ENCODE measurements at regions not wholly inside any gene's neighbourhood (a gene's known extent, or its start where the extent isn't known, plus 50 kb on each side); places are given as distances from the start of the nearest gene placed in this dataset.
A peak's percentile ranks its signal among the peaks of the same experiment; 100 is the strongest.

DNA sequence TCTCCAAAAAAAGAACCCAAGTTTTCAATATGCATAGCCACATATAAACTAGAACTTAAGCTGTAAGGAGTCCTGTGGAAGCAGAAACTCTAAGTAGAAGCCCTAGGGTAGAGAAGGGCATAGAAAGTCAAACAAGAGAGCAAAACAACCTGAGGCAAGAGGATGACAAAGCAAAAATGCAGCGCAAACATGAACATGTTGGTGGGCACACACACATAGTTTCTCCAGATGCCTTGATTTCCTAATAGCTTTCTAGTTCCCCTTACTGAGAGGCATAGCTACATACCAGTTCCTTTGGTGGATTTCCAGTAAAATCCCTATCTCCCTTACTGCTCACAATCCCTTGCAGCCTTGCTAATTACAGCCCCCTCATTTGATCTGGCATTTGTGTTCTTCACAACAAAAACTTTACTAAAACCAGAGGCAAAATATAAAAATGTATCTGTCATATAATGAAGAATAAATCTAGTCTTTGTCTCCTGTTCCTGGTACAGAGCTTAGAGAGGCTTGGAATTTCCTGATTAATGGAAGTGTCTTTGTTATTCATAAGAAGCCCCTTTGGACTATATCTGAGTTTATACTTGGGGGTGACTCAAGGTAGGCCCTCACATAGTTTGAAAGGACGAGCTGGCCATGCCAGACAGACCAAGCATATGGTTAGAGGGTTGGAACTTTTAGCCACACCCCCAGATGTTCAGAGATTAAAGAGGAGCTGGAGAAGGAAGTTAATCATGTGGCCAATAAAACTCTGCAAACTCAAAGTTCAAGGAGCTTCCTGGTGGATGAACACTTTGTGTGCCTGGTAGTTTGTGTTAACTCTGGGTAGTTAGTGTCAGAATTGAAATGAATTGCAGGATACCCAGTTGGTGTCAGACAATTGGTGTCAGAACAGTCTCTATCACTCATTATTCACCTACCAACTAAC lies 52.7 kb upstream of the ZCCHC13 start:
- no peaks in the 10 kb centered on the region for H3K27me3 Mint-ChIP-seq

DNA sequence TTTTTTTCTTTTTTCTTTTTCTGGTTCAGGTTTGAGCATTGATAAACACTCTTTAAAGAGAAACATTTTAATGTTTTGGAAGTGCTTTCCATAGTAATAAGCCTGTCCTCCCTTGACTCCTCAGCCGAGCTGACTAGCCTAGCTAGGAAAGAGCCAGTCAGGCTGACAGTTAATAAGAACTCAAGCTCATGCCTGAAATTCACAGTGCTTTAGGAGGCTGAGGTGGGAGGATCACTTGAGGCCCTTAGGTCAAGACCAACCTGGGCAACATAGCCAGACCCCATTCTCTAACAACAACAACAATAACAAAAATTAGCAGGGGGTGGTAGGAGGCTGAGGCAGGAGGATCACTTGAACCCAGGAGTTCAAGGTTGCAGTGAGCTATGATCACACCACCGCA lies 53.4 kb upstream of the ZCCHC13 start:
- no peak overlapping the region for H3K27ac Mint-ChIP-seq
- H3K27me3 Mint-ChIP-seq, result no peaks in the 10 kb centered on the region
- no peaks in the 10 kb centered on the region for H3K4me1 Mint-ChIP-seq
- ATAC-seq (replicated peaks), result no peak
- H3K36me3 Mint-ChIP-seq (ENCODE audit: low read depth), result peaks cover 82% of the 10 kb centered on the region
- no peak overlapping the region for H3K4me3 Mint-ChIP-seq
- no peaks in the 10 kb centered on the region for H3K9me3 Mint-ChIP-seq

More for the DNA sequence above, 52.7 kb upstream of the ZCCHC13 start:
- no peak overlapping the region for H3K27ac Mint-ChIP-seq
- no peak overlapping the region for H3K4me3 Mint-ChIP-seq
- no peaks in the 10 kb centered on the region for H3K9me3 Mint-ChIP-seq
- peaks cover 82% of the 10 kb centered on the region for H3K36me3 Mint-ChIP-seq (ENCODE audit: low read depth)
- ATAC-seq (replicated peaks), result no peak
- no peaks in the 10 kb centered on the region for H3K4me1 Mint-ChIP-seq

DNA sequence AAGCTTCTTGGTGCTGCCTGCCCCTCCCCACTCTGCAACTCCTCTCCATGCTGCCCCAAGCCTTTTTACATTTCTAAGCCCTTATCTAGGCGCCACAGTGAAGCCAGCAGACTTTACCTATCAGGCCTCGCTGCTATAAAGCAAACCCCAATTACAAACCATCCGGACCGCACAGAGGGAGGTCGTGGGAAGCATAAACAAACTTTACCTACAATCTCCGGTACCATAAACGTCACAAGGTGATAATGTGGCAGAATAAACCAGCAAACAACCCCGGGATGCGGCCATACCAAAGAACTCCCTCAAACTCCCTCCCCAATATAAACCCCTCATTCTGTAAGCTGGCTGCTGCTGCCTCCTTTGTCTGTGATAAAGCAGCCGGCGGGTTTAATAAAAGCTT lies 54.0 kb upstream of the ZCCHC13 start:
- Mint-ChIP-seq H3K9me3 (no peaks in the 10 kb centered on the region), H3K27me3 (no peaks in the 10 kb centered on the region), H3K27ac (no peak overlapping the region), H3K36me3 (ENCODE audit: low read depth) (peaks cover 82% of the 10 kb centered on the region), H3K4me1 (no peaks in the 10 kb centered on the region), H3K4me3 (no peak overlapping the region)
- no peak for ATAC-seq (replicated peaks)

DNA sequence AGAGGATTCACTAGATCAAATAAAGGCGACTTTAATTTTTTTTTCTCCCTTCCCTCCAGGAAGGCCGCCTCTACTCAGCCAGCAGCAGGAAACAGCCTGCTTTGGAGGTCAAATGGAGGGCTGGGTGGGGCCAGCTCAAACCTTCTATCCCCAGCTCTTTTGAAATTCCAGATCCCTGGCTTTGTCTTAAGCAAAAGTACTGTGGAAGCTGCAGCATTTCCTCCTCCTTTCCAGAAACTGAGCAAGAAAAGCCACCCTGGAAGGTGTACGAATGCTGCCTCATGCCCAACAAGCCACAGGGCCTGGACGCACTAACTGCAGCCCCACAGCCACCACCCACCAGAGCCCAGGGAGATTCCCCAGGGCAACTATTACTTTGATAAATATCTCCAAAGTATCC lies 55.1 kb upstream of the ZCCHC13 start:
- ATAC-seq (replicated peaks), result no peak
- Mint-ChIP-seq H3K4me1 (no peaks in the 10 kb centered on the region), H3K27me3 (no peaks in the 10 kb centered on the region), H3K9me3 (no peaks in the 10 kb centered on the region), H3K4me3 (no peak overlapping the region), H3K36me3 (ENCODE audit: low read depth) (peaks cover 83% of the 10 kb centered on the region), H3K27ac (no peak overlapping the region)

DNA sequence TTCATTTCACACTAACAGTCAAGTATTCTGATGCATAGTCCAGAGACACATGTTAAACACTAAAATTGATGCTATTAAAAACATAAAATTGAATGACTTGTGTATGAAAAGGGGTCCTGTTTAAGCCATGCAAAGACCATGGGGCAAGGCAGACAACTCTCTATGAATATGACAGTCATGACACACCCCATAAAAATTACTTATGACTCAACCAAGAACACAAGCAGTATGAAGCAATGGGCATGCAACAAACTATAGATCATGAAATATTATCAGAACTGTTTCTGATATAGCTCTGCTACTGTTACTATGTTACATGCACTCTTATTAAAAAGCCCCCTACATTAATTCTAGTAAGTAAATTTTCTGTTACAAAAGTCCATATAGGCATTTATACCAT lies 57.5 kb upstream of the ZCCHC13 start:
- peaks cover 76% of the 10 kb centered on the region for H3K36me3 Mint-ChIP-seq (ENCODE audit: low read depth)
- no peaks in the 10 kb centered on the region for H3K27me3 Mint-ChIP-seq
- no peak overlapping the region for H3K27ac Mint-ChIP-seq
- no peak for ATAC-seq (replicated peaks)
- no peak overlapping the region for H3K4me3 Mint-ChIP-seq
- no peaks in the 10 kb centered on the region for H3K4me1 Mint-ChIP-seq
- H3K9me3 Mint-ChIP-seq, result no peaks in the 10 kb centered on the region

DNA sequence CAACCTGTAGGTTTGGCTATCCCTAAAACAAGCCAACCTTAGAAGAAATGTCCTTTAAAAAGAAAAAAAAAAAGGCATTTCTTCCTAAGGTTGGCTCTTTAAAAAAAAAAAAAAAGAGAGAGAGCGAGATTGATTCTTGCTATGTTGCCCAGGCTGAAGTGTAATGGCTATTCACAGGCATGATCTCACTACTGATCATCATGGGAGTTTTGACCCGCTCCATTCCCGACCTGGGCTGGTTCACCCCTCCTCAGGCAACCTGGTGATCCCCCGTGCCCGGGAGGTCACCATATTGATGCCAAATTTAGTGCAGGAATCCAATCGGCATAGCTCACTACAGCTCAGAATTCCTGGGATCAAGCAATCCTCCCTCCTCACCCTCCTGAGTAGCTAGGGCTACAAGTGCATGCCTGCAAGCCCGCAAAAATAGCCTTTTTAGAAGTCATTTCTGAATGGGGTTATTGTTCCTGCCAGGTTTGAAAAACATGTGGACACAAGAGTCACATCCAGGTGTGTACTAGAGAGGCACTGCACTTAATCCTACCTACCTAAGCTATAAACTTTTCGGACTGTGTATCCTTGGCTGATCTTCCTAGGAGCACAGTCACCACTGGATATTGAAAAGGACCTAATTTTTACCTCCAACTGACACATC lies 61.4 kb upstream of the ZCCHC13 start:
- Mint-ChIP-seq H3K4me1 (no peaks in the 10 kb centered on the region), H3K27ac (no peak overlapping the region), H3K4me3 (no peak overlapping the region), H3K36me3 (ENCODE audit: low read depth) (peaks cover 77% of the 10 kb centered on the region), H3K27me3 (no peaks in the 10 kb centered on the region), H3K9me3 (no peaks in the 10 kb centered on the region)
- ATAC-seq (replicated peaks), result no peak

DNA sequence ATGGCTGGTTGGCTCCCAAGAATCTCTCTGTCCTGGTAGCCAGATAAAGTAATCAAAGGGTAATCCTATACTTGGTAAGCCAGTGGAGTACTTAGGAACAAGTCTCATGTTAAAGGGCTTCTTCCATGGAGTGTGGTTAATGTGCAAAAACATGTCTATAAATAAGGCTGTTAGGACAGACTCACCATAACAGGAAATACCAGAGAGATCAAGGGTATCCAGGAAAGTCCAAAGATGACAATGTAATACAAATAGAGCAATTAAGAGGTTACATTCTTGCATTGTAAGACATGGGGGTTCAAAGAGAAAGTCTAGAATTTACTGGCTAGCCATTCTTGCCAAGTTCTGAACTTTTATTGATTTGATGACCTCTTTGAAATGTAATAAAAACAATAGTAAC lies 61.9 kb upstream of the ZCCHC13 start:
- H3K27me3 Mint-ChIP-seq, result no peaks in the 10 kb centered on the region
- H3K27ac Mint-ChIP-seq, result no peak overlapping the region
- no peaks in the 10 kb centered on the region for H3K4me1 Mint-ChIP-seq
- peaks cover 71% of the 10 kb centered on the region for H3K36me3 Mint-ChIP-seq (ENCODE audit: low read depth)
- no peak for ATAC-seq (replicated peaks)
- H3K4me3 Mint-ChIP-seq, result no peak overlapping the region
- no peaks in the 10 kb centered on the region for H3K9me3 Mint-ChIP-seq

DNA sequence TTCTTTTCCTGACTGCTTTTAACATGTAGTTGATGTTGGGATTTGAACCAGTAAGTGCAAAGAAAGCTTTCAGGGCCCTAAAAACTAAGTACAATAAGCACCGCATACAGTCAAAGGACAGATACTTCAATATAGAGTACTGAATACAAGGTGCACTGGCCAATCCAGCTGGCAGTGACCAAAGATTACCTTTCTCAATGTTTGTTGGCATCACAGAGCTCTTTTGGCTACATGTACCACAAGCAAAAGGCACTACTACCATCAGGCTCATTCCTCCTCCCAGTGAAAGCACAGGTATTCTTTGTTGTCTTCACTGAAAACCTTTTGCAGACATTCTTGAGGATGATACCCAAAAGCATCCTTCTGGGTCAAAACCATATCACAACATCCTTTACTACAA lies 65.2 kb upstream of the ZCCHC13 start:
- ATAC-seq (replicated peaks), result no peak
- H3K27me3 Mint-ChIP-seq, result no peaks in the 10 kb centered on the region
- H3K36me3 Mint-ChIP-seq (ENCODE audit: low read depth), result peaks cover 43% of the 10 kb centered on the region
- H3K4me1 Mint-ChIP-seq, result no peaks in the 10 kb centered on the region
- no peaks in the 10 kb centered on the region for H3K9me3 Mint-ChIP-seq
- no peak overlapping the region for H3K27ac Mint-ChIP-seq
- H3K4me3 Mint-ChIP-seq, result no peak overlapping the region

DNA sequence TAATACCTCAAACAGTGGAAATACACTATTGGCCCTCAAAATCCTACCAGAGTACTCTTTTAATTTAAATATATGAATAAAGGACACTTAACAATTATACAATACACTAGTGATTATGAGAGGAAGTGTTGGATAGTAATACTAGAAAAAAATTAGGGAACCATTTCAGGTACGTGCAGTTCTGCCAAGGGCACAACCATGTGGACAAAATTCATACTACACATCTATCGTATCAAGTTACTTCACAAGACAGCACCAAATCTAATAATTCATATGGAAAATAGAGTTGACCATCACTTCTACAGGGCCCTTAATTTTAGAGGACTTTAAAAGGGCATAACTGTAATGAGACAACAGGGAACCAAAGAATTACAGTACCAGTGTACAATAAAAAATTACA lies 69.2 kb upstream of the ZCCHC13 start:
- Mint-ChIP-seq H3K27ac (no peak overlapping the region), H3K36me3 (ENCODE audit: low read depth) (peaks cover 11% of the 10 kb centered on the region), H3K4me3 (no peak overlapping the region), H3K27me3 (no peaks in the 10 kb centered on the region), H3K4me1 (no peaks in the 10 kb centered on the region), H3K9me3 (no peaks in the 10 kb centered on the region)
- no peak for ATAC-seq (replicated peaks)

DNA sequence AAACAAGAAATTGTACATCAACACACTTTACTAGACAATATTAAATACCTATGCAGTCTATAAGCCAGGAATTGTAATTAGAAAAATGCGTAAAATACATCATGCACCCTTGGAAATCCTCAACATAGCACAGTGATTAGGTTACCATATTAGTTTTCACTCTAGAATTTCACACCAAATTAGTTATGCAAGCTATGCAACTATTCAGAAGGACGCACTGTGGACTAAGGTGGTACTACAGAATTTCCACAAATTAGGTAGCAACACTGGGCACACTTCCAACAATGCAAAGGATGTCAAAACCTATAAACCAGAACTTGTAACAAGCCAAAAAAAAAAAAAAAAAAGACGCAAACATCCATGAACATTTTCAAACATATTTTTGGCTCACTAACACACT lies 71.1 kb upstream of the ZCCHC13 start:
- Mint-ChIP-seq H3K36me3 (ENCODE audit: low read depth) (peaks cover 14% of the 10 kb centered on the region), H3K27ac (no peak overlapping the region), H3K27me3 (no peaks in the 10 kb centered on the region), H3K4me1 (no peaks in the 10 kb centered on the region), H3K9me3 (no peaks in the 10 kb centered on the region), H3K4me3 (no peak overlapping the region)
- no peak for ATAC-seq (replicated peaks)

DNA sequence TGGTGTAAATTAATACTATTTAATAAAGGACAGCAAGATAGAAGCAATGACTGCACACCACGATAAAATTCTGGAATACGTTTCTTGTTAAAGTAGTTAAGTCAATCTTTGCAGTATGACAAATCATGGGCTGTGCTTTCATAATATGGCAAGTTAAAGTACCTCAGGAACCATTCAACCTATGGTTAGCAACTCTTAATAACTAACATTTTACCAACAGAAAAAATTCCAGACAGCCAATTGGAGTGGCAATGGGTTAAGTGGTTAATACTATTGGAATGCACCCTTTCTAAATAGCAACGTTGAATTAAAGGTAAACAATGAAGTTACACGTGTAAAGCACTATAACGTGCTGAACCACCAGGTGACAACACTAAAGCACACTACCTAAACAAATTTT lies 72.4 kb upstream of the ZCCHC13 start:
- H3K9me3 Mint-ChIP-seq, result no peaks in the 10 kb centered on the region
- H3K4me3 Mint-ChIP-seq, result no peak overlapping the region
- H3K27me3 Mint-ChIP-seq, result no peaks in the 10 kb centered on the region
- ATAC-seq (replicated peaks), result no peak
- no peaks in the 10 kb centered on the region for H3K4me1 Mint-ChIP-seq
- no peak overlapping the region for H3K27ac Mint-ChIP-seq
- peaks cover 22% of the 10 kb centered on the region for H3K36me3 Mint-ChIP-seq (ENCODE audit: low read depth)

DNA sequence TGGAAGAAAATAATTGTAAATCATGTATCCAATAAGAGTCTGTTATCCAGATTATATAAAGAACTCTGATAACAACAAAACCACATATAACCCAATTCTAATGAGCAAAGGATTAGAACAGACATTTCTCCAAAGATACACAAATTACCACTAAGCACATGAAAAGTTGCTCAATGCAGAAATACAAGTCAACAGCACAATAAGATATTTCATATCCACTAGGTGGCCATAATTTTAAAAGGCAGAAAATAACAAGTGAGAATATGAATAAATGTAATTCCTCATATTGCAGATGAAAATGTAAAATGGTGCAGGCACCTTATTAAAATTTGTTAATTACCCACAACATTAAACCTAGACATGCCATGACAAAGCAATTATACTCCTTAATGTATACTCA lies 73.9 kb upstream of the ZCCHC13 start:
- ATAC-seq (replicated peaks), result no peak
- H3K27me3 Mint-ChIP-seq, result no peaks in the 10 kb centered on the region
- H3K4me3 Mint-ChIP-seq, result no peak overlapping the region
- no peaks in the 10 kb centered on the region for H3K4me1 Mint-ChIP-seq
- H3K9me3 Mint-ChIP-seq, result no peaks in the 10 kb centered on the region
- H3K36me3 Mint-ChIP-seq (ENCODE audit: low read depth), result peaks cover 36% of the 10 kb centered on the region
- H3K27ac Mint-ChIP-seq, result no peak overlapping the region

DNA sequence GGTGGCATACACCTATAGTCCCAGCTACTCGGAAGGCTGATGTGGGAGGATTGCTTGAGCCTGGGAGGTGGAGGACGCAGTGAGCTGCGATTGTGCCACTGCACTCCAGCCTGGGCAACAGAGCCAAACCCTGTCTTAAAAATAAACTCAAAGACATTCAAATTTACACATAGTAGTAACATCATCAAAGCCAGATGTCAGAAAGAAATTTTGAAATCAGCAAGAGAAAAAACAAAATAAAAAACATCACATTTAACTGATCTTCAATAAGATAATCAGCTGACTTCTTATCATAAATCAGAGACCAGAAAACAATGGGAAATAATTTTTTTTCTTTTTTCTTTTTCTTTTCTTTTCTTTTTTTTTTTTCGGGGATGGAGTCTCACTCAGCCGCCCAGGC lies 78.9 kb upstream of the ZCCHC13 start:
- Mint-ChIP-seq H3K4me3 (no peak overlapping the region), H3K27ac (no peak overlapping the region)
- no peak for ATAC-seq (replicated peaks)

DNA sequence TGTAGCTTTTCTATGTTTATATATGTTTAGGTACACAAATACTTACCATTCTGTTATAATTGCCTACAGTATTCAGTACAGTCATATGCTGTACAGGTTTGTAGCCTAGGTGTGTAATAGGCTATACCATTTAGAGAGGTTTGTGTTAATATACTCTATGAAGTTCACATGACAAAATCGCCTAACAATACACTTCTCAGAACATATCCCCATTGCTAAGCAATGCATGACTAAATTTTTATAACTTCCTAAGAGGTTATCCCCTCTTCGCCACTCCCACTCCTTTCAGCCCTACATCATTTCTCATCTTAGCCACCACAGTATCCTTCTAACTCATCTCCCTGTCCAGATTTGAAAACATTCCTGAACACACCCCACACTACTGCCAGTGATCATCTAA lies 83.7 kb upstream of the ZCCHC13 start:
- peak overlapping the region; percentile 38 for H3K27ac Mint-ChIP-seq
- no peaks in the 10 kb centered on the region for H3K27me3 Mint-ChIP-seq
- peak; percentile 70 for ATAC-seq (replicated peaks)
- peak overlapping the region; percentile 1 for H3K4me3 Mint-ChIP-seq
- H3K36me3 Mint-ChIP-seq (ENCODE audit: low read depth), result peaks cover 77% of the 10 kb centered on the region
- H3K9me3 Mint-ChIP-seq, result no peaks in the 10 kb centered on the region
- peaks cover 14% of the 10 kb centered on the region for H3K4me1 Mint-ChIP-seq

More for the DNA sequence above, 78.9 kb upstream of the ZCCHC13 start:
- Mint-ChIP-seq H3K9me3 (no peaks in the 10 kb centered on the region), H3K27me3 (no peaks in the 10 kb centered on the region), H3K4me1 (peaks cover 8% of the 10 kb centered on the region), H3K36me3 (ENCODE audit: low read depth) (peaks cover 69% of the 10 kb centered on the region)

DNA sequence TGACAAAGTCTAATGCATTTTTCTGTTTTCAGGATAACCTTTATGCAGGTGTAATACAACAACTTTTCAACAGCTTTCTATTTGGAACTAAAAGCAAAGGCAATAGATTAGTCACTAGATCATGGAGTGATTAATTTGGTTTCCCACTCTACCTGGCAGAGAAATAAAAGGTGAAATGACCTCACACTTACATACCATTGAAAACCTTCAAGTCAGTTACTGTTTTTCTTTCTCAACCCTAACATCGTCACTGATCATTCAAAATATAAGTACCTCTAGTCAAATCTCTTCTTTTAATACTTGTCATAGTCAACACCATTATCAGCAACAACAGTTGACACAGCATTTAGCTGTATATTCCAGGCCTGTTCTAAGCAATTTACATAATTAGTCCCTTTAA lies 85.1 kb upstream of the ZCCHC13 start:
- H3K9me3 Mint-ChIP-seq, result no peaks in the 10 kb centered on the region
- H3K27ac Mint-ChIP-seq, result no peak overlapping the region
- H3K27me3 Mint-ChIP-seq, result no peaks in the 10 kb centered on the region
- H3K36me3 Mint-ChIP-seq (ENCODE audit: low read depth), result peaks cover 80% of the 10 kb centered on the region
- ATAC-seq (replicated peaks), result peak; percentile 65
- peaks cover 14% of the 10 kb centered on the region for H3K4me1 Mint-ChIP-seq
- no peak overlapping the region for H3K4me3 Mint-ChIP-seq
